SK-N-SH treated with all-trans-retinoic acid at 6 μM for 48 hours (cell line): ENCODE measurements at regions not wholly inside any gene's neighbourhood (a gene's known extent, or its start where the extent isn't known, plus 50 kb on each side); places are given as distances from the start of the nearest gene placed in this dataset.

Experiments used
- PPARA ChIP-seq: fragments of 250-450 bp; sonication (Bioruptor Pico); IDR thresholded peaks from 2 replicates; pipeline ENCODE4 v1.5.0; 2020; ENCODE audit warnings: mild to moderate bottlenecking, borderline replicate concordance
- RARB ChIP-seq: fragments of 250-450 bp; sonication (Bioruptor Pico); IDR thresholded peaks from 2 replicates; pipeline ENCODE4 v1.8.0; 2021; ENCODE audit warnings: mild to moderate bottlenecking, moderate library complexity

DNA sequence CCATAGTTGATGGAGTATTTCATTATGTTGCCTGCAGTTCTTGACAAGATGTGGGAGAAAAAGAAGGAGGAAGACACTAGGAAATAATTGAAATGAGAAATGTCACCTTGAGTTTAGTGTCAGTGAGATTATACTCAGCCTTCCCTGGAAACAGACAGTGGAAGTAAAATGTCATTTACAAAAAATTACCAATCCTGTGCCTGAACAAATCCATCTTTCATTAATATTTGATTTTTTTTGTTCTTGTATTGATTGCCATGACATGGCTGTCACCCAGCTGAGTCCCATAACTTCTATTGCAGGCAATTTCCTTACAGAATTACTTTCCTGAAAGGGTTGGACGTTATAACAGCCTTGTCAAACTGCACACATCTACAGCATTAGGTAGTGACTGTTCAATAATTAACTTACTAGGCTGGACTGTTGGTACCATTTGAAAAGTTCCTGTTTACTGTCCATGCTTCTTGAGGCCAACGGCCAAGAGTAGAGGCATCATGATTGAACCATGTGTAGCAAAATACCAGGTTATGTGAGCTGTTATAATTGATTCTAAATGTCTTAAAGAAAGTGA, 572.2 kb upstream of the LMCD1 start:
- TF ChIP-seq RARB (CRISPR knock-in tag), result no peak
- TF ChIP-seq PPARA (CRISPR knock-in tag), result no peak
